ENCODE measurements at regions not wholly inside any gene's neighbourhood (a gene's known extent, or its start where the extent isn't known, plus 50 kb on each side); places are given as distances from the start of the nearest gene placed in this dataset.
"Not testable (repeated sequence)": the region's sequence is repeated elsewhere in the genome, so short reads cannot be mapped to it uniquely, and the experiment has no call there.

DNA sequence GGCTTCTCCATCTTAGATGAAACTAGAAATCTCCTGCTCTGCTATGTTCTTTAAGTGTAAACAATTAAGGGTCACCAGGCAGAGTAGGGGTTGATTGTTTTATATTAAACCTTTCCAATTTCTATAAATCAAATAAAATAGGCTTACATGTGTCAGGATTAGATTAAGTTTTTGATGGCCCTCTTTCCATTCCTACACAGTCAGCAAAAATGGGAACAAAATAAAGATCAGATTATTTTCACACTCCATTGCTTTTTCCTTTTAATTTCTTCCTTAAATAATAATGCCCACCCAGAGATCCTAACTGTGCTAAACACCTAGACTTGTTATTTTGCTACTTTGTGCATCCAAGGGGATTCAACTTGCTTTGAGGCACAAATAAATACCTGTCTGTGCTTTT lies 381.4 kb upstream of the MAGEB16 start:
- DNase-seq = no peak
- Histone ChIP-seq H3K4me3 (no peak overlapping the region), H3K27ac (no peak overlapping the region), H3K27me3 (no peaks in the 10 kb centered on the region), H3K4me1 (no peaks in the 10 kb centered on the region), H3K36me3 (no peaks in the 10 kb centered on the region), H3K9me3 (no peaks in the 10 kb centered on the region), H3K9ac (ENCODE audit: low read depth in 2 of 2, low read length in 2 of 2) (no peak overlapping the region)
- intact Hi-C loops (cut with DNase I) = no loop called here
- TF ChIP-seq, protein P1, sequence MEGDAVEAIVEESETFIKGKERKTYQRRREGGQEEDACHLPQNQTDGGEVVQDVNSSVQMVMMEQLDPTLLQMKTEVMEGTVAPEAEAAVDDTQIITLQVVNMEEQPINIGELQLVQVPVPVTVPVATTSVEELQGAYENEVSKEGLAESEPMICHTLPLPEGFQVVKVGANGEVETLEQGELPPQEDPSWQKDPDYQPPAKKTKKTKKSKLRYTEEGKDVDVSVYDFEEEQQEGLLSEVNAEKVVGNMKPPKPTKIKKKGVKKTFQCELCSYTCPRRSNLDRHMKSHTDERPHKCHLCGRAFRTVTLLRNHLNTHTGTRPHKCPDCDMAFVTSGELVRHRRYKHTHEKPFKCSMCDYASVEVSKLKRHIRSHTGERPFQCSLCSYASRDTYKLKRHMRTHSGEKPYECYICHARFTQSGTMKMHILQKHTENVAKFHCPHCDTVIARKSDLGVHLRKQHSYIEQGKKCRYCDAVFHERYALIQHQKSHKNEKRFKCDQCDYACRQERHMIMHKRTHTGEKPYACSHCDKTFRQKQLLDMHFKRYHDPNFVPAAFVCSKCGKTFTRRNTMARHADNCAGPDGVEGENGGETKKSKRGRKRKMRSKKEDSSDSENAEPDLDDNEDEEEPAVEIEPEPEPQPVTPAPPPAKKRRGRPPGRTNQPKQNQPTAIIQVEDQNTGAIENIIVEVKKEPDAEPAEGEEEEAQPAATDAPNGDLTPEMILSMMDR (IDR thresholded peaks at IDR 0.05) = no peak

DNA sequence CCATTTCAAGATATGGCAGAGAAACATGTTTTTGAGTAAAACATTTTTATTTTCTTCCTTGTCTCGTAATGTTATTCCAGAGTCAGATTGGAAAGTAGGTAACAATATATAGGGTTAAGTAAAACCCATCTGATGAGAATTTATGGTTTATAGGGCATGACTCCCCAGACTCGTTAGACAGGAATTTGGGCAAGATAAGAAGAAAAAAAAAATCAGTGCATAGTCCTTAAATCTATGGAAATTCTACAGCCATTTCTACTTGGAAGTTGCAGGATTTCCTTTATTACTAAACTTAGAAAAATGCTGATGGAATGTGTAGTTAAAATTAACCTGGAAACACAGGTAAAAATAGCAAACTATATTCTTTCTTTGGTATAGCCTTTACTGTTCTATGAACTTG lies 366.1 kb upstream of the MAGEB16 start:
- Histone ChIP-seq H3K9ac (ENCODE audit: low read depth in 2 of 2, low read length in 2 of 2) (no peak overlapping the region), H3K36me3 (no peaks in the 10 kb centered on the region), H3K27me3 (no peaks in the 10 kb centered on the region), H3K27ac (no peak overlapping the region), H3K4me3 (no peak overlapping the region), H3K9me3 (no peaks in the 10 kb centered on the region), H3K4me1 (no peaks in the 10 kb centered on the region)
- TF ChIP-seq, protein P1 (IDR thresholded peaks at IDR 0.05) = no peak
- intact Hi-C loops (cut with DNase I) = no loop called here
- DNase-seq = no peak

DNA sequence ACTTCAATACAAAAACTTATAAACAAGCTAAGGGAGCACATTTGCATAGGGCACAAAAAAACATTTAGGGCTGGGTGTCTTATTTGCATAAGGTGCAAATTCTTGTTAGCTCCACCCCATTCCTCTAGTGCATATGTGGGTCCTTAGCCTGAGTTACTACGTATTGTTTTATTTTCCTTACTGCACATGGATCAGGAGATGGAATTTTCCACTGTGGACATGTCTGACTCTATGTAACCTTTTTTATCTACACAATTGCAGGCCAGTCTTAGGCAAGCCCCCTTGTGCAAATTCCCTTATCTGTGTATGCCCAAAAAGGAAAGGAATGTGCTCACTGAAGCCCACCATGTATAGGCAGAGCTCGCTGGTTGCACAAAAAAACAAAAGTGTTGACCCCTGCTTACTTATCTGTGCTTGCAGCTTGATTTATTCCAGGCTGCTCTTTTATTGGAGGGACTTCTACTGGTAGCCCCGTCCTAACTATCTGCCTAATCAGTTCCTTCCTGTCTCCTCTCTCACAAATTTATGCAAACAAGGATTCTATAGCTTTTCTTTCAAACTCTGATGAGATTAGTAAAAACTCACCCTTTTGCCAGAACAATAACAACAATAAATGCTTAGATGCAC lies 359.0 kb upstream of the MAGEB16 start:
- intact Hi-C loops (cut with DNase I) = no loop called here

DNA sequence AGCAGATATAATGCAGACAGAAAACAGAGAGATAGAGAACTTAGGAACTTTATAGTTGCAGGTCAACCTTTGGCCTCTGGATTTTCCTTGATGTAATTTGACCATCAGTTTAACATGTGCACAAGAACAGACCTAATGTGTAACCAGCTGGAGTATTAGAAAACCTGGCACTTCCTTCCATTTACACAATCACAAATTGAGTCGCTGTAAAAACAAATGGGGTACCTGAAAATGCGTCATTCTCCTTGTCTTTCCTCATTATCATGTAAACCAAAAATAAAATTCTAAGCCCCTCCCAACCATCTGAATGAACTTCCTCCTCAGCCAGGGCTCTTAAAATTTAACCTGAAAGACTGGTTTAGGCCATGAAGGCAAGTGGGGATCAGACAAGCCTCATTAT lies 358.4 kb upstream of the MAGEB16 start:
- peak; percentile 27 for DNase-seq
- Histone ChIP-seq H3K27me3 (no peaks in the 10 kb centered on the region), H3K36me3 (no peaks in the 10 kb centered on the region), H3K4me3 (no peak overlapping the region), H3K9ac (ENCODE audit: low read depth in 2 of 2, low read length in 2 of 2) (no peak overlapping the region), H3K4me1 (no peaks in the 10 kb centered on the region), H3K27ac (no peak overlapping the region), H3K9me3 (no peaks in the 10 kb centered on the region)
- TF ChIP-seq, protein P1 (IDR thresholded peaks at IDR 0.05) = no peak
- intact Hi-C loops (cut with DNase I) = no loop called here

More for the DNA sequence above, 359.0 kb upstream of the MAGEB16 start:
- H3K27ac ChIP-seq = no peak overlapping the region
- H3K27me3 ChIP-seq = no peaks in the 10 kb centered on the region
- no peaks in the 10 kb centered on the region for H3K4me1 ChIP-seq
- no peak for DNase-seq
- H3K9me3 ChIP-seq = no peaks in the 10 kb centered on the region
- H3K9ac ChIP-seq (ENCODE audit: low read depth in 2 of 2, low read length in 2 of 2) = peak overlapping the region in 1 of 2 donors; percentile 26
- TF ChIP-seq, protein P1 (IDR thresholded peaks at IDR 0.05) = no peak
- H3K36me3 ChIP-seq = no peaks in the 10 kb centered on the region
- H3K4me3 ChIP-seq = no peak overlapping the region

DNA sequence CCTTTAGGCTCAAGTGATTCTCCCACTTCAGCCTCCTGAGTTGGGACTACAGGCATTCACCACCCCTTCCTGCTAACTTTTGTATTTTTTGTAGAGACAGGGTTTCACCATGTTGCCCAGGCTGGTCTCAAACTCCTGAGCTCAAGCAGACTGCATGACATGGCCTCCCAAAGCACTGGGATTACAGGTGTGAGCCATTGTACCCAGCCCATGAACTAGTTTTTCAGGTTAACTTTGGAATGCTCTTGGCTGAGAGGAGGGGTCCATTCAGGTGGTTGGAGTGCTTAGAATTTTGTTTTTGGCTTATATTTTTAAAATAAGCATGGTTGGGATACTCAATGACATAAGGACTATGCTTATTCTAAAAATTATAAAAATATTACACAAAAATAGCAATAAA lies 355.7 kb upstream of the MAGEB16 start:
- no peak overlapping the region for H3K4me3 ChIP-seq
- H3K9ac ChIP-seq (ENCODE audit: low read depth in 2 of 2, low read length in 2 of 2) = no peak overlapping the region
- TF ChIP-seq, protein P1 (IDR thresholded peaks at IDR 0.05) = no peak
- DNase-seq = no peak
- H3K36me3 ChIP-seq = no peaks in the 10 kb centered on the region
- no peaks in the 10 kb centered on the region for H3K27me3 ChIP-seq
- H3K4me1 ChIP-seq = no peaks in the 10 kb centered on the region
- intact Hi-C loops (cut with DNase I) = no loop called here
- H3K27ac ChIP-seq = no peak overlapping the region
- no peaks in the 10 kb centered on the region for H3K9me3 ChIP-seq

DNA sequence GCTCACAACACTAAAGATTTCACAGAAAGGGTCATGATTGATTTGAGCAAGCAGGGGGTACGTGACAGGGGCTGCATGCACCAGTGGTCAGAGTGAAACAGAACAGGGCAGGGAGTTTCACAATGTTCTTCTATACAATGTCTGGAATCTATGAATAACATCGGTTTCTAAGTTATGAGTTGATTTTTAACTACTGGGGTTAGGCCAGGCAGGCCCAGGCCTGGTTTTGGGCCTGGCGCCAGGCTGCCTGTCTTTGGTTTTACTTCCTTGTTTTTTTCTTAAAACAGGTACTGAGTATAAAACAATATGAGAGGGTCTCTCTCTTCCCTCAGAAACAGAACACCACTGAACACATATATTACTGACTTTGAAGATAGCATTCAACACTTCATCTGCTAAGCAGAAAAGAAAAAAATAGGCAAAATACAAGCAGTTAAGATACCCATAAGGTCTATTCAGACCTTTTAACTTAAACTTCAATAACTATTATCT lies 355.0 kb upstream of the MAGEB16 start:
- H3K4me3 ChIP-seq; H3K9me3 ChIP-seq; H3K4me1 ChIP-seq; H3K27me3 ChIP-seq; H3K36me3 ChIP-seq; H3K27ac ChIP-seq; intact Hi-C loops (cut with DNase I); H3K9ac ChIP-seq (ENCODE audit: low read depth in 2 of 2, low read length in 2 of 2): not testable (repeated sequence)
- peak; percentile 80 for DNase-seq

Data from colonic mucosa (tissue), 4 donors.